ENCODE measurements at regions not wholly inside any gene's neighbourhood (a gene's known extent, or its start where the extent isn't known, plus 50 kb on each side); places are given as distances from the start of the nearest gene placed in this dataset.
"Not testable (repeated sequence)": the region's sequence is repeated elsewhere in the genome, so short reads cannot be mapped to it uniquely, and the experiment has no call there.

DNA sequence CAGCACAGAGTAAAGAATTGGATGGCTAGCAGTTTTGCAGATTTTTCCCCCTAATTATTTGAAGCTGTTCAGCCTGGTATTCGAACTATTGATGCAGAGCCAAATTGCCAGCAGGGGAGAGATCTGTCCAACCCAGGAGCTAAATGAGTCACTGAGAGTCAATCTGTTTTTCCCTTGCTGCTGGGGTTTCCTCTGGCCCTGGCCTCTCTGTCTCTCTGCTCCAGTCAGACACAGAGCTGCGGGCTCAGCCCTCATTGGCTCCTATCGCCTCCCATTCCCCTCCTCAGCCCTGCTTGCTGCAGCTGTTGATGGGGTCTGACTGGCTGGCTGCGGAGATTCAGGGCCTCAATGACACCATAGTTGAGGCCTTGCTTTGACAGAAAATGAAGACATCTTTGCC, 284.9 kb upstream of the NOTCH2NLA start:
- not testable (repeated sequence) for DNase-seq (ENCODE audit: low read depth in 2 of 2, low spot score in 1 of 2)

DNA sequence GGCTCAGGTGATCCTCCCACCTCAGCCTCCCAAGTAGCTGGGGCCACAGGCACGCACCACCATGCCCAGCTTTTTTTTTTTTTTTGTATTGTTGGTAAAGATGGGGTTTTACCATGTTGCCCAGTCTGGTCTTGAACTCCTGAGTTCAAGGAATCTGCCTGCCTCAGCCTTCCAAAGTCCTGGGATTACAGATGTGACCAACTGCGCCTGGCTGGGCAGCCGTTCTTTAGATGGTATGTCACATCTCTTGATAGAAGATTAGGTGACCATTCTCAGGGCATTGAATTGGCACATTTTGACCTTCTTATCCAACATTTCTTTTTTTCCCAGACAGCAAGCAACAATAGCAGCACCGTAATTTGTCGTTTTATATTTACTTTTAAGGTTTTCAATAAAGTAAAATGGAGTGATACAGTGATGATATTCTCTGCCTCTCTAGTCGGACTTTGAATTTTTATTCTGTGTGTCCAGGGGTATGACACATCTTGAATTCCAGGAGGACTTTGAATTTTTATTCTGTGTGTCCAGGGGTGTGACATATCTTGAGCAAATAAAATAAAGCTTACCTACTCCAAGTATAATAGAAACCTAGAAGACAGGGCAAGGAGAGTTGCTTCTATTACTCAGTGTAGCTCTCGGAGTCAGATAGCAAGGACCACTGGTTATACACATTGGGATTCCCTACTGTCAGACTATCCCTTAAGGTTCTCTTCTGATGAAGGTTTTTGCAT, 282.4 kb upstream of the NOTCH2NLA start:
- DNase-seq (ENCODE audit: low read depth in 2 of 2, low spot score in 1 of 2), result not testable (repeated sequence)

DNA sequence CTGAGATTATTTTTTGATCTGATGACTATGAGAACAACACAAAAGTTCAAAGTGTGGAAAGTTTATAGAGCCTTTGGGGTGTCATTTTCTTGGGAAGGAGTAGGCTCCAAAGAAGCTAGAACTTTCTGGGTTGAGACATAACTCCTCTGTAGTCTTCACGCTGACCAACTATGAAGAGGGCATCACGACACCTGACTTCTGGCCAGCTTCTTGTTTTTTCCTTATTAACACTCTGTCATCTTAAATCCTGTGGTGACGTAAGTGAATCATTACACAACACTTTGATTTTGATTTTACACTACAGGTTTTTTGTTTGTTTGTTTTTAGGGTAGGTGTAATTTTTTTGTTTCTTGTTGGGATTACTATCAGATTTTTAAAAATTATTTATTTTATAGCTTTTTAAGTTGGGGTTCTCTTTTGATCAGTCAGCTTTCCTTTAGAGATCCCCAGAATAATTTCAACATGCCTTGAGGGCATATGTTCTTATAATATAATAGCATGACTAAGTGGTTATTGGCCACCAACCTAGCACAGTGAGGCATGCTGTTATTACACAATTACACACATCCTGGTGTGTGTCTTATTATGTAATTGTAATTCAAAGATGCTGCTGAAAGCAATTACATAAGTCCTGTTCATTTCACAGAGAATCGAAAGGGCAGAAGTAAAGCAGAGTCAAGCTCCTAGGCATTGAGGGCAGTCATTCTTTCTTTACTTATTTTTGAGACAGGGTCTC, 281.6 kb upstream of the NOTCH2NLA start:
- not testable (repeated sequence) for DNase-seq (ENCODE audit: low read depth in 2 of 2, low spot score in 1 of 2)

DNA sequence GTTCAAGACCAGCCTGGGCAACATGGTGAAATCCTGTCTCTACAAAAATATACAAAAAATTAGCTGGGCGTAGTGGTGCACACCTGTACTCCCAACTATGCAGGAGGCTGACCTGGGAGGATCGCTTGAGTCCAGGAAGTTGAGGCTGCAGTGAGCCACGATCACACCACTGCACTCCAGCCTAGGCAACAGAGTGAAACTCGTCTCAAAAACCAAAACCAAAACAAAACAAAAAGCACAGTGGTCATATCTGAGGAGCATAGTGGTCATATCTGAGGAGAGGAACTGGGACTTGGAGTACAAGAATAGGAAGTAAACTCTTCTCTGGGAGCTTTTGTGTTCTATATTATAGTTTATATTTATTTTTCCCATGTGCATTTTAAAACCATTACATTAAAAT, 275.3 kb upstream of the NOTCH2NLA start:
- not testable (repeated sequence) for DNase-seq (ENCODE audit: low read depth in 2 of 2, low spot score in 1 of 2)

DNA sequence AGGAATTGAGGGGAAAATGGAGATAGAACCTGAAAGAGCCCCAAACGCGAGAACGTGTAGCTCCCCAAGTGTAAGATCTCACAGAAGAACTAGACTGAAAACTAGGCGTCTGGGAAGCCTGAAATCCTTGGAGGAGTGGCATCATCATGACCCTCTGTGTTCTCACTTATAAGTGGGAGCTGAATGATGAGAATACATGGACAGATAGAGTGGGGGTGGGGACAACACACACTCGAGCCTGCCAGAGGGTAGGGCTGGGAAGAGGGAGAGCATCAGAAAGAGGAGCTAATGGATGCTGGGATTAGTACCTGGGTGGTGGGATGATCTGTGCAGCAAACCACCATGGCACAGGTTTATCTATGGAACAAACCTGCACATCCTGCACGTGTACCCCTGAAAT, 258.7 kb upstream of the NOTCH2NLA start:
- not testable (repeated sequence) for DNase-seq (ENCODE audit: low read depth in 2 of 2, low spot score in 1 of 2)

DNA sequence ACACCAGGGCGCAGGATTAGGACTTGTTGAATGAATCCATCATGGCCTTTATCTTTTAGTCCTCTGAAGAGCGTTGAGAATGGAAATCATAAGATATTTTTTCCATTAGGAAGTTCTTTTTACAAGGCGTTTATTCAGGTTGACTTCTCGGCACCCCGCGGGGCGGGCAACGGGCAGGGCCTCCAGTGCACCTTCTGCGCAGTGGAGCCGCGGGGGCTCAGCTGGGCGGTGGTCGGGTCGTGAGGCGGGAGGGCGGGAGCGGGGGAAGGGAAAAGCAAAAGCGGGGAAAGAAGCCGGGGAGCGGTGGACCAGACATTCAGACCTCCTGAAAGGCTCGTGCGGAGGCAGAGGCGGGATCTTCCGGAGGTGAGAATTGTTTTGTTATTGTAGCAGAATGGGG, 258.3 kb upstream of the NOTCH2NLA start:
- not testable (repeated sequence) for DNase-seq (ENCODE audit: low read depth in 2 of 2, low spot score in 1 of 2)

DNA sequence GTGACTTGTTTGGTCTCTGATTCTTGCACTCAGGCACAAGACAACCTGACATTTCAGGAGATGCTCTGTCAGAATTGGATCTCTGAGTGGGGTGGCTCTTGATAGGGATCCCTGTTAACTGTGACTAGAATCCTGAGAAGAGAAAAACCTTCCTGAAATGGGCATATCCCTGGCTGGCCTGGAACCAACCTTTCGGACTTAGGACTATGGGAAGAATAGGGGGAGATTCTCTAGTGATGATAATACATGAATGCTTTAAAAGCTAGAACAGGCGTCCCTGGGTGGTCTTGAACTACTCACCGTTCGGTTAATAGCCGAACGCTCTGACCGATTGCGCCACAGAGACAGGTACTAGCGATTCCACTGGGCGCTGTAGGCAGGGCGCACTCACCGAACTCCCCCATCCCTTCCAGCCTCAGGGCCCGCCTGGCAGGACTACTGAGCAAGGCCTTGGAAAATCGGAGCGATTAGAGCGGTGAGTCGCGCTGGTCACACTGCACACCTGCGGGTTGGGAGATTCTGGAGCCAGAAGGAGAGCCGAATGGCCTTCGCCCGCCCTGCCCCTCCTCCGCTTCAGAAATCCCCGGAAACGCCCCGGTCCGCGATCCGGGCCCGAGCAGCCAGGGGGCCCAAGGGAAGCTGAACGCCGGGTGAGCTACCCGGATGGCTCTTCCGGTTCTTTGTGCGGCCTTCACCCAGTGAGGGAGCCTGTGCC, 257.6 kb upstream of the NOTCH2NLA start:
- DNase-seq (ENCODE audit: low read depth in 2 of 2, low spot score in 1 of 2), result not testable (repeated sequence)

DNA sequence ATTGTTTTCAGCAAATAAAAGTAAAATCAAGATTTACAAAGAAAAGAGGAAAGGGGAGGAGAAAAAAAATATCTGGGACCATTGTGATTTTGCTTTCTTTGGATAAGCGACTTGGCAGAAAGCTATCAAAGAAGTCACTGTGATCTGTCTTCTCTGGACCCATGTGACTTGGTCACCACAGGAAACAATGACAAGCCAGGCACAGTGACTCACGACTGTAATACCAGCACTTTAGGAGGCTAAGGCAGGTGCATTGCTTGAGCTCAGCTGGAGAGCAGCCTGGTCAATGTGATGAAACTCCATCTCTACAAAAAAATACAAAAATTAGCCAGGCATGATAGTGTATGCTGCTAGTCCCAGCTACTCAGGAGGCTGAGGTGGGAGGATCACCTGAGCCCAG, 255.4 kb upstream of the NOTCH2NLA start:
- DNase-seq (ENCODE audit: low read depth in 2 of 2, low spot score in 1 of 2), result not testable (repeated sequence)

DNA sequence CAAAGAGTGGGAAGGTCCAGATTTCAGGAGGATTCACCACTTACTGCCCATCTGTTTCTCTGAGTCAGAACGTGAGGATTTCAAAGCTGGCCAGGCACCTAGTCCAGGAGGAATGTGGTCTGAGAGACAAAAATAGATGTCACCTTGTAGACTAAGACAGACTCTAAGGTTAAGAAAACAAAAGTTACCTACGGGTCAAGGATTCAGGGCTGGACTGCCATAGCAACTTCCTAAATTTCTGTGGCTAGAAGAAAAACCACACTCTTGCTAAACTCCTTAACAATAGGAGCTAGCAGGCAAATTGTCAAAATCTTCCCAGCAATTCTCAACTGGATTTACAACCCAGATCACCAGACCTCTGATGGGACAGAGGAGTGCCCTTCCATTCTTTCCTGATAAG, 250.4 kb upstream of the NOTCH2NLA start:
- not testable (repeated sequence) for DNase-seq (ENCODE audit: low read depth in 2 of 2, low spot score in 1 of 2)

DNA sequence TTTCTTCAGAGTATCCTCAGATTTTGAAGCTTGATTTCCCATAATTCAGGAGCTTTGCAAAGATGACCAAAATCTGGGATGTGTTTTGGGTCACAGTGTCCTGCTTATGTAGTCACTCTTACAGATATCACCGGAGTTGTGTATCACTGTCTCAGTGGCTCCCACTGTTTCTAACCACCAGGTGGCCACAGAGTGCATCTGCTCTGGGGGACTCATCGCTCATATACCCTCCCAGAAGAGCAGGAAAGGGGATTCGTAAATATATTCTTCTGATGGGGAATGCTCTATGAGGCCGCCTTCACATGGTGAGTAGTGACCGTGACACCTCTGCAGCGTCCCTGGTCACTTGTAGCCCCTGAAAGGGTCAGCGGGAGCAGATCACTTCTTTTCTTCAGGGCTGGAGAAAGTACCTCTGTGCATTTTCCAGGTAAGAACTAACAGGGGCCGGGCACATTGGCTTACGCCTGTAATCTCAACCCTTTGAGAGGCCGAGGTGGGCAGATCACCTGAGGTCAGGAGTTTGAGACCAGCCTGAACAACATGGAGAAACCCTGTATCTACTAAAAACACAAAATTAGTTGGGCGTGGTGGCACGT, 249.4 kb upstream of the NOTCH2NLA start:
- not testable (repeated sequence) for DNase-seq (ENCODE audit: low read depth in 2 of 2, low spot score in 1 of 2)

DNA sequence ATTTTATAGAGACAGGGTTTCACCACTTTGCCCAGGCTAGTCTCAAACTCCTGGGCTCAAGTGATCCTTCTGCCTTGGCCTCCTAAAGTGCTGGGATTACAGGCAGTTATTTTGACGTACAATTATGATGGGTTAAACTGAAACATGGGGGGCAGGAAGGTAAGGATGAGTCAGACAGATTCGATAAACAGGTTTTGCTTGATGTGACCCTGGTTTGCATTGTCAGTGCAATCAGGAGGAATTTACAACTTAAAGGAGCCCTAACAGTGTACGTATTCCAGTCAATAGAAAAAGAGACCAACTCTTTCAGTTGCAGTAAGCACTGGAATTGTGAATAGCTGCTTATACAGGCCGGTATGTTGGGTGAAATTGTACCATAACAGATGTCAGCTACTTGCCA, 246.3 kb upstream of the NOTCH2NLA start:
- DNase-seq (ENCODE audit: low read depth in 2 of 2, low spot score in 1 of 2), result not testable (repeated sequence)

DNA sequence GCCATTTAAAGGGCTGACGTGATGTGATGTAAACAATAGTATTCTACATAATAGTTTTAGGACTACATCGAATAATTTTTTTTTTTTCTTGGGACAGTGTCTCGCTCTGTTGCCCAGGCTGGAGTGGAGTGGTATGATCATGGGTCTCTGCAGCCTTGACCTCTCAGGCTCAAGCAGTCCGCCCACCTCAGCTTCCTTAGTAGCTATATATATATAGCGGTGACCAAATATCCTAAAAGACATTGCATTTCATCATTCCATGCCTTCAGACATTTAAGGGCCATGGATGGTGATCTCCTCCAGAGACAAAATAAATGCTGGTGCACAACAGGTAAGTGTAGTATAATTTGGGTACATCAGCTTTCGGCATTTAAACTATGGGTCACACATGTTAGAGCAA, 245.4 kb upstream of the NOTCH2NLA start:
- not testable (repeated sequence) for DNase-seq (ENCODE audit: low read depth in 2 of 2, low spot score in 1 of 2)

DNA sequence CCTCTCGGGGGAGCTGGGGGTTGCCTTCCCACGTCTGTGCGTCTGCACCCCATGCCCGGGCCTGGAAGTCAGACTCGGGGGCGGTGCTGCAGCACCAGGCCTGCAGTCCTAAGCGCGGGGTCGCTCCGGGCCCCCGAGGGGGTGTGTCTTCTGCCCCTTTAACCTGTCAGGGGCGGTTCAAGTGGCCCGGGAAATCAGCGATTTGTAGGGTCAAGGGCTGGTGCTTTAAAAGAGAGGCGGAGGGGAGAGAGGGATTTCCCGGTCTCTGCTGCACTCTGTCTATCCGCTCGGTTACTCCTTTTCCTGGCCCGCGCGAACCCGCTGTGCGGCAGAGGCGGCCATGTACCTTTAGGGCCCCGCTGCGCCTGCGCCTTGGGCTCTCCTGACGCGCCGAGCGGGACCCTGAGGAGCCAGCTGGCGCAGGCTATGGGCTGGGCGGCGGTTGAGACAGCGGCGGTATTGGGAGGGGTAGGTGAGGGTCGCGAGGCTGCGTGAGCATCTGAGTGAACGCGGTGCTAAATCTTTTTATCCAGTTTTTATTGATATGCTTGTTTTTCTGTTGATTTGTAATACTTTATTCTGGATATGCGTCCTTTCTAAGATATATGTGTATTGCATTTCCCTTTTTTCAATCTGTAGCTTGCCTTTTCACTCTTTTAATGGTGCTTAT, 243.5 kb upstream of the NOTCH2NLA start:
- peak; percentile 46 to 60 for DNase-seq (ENCODE audit: low read depth in 2 of 2, low spot score in 1 of 2)

DNA sequence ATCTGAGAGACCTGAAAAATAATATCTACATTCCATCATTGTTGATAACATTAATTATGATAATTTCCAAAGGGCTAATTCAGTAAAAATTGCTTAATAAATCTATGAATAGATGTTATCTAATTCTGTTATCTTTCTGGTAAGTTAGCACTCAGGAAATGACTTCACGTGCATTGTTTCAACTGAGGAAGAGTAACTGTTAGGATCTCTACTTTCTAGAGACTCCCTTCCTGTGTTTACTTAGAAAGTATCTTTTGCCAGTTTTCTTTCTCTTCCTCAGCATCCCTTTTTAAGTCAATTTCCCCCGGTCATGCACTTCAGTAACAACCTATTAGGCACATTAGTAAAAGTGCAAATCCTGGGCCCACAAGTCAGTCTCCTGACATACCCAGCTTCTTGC, 231.1 kb upstream of the NOTCH2NLA start:
- not testable (repeated sequence) for DNase-seq (ENCODE audit: low read depth in 2 of 2, low spot score in 1 of 2)

DNA sequence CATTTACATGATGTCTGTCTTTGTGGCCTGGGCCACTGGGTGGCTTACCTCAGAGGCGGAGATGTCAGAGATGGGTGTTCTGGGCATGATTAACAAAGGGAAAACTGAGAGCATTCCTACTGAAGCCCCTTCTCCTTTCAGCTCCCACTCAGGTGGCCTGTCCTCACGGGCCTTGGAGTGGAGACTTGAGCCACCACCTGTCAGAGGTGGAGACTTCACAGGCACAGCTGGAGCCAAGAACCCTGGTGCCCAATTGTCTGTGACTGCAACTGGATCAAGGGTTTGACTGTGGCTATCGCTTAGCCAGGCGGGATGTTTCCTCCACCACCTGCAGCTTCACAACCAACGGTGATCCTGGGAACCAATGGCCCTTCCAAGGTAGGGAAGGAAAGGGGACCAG, 230.5 kb upstream of the NOTCH2NLA start:
- DNase-seq (ENCODE audit: low read depth in 2 of 2, low spot score in 1 of 2), result not testable (repeated sequence)

DNA sequence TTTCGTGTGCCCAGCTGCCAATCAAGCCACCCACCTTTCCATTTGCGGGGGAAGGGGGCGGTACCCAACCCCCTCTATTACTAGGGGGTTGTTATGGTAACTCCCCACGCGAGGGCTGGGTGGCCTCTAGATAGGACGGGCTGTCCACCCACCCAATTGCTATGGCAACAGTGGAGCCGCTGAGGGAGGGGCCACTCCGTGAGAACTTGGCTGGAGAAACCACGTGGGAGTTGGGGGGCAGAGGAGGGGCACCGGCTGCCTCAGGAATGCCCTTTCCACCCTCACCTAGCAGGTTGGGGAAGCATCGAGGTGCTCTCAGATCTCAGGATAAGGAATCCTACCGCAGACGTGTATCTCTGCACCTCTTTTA, 220.0 kb upstream of the NOTCH2NLA start:
- DNase-seq (ENCODE audit: low read depth in 2 of 2, low spot score in 1 of 2), result not testable (repeated sequence)

DNA sequence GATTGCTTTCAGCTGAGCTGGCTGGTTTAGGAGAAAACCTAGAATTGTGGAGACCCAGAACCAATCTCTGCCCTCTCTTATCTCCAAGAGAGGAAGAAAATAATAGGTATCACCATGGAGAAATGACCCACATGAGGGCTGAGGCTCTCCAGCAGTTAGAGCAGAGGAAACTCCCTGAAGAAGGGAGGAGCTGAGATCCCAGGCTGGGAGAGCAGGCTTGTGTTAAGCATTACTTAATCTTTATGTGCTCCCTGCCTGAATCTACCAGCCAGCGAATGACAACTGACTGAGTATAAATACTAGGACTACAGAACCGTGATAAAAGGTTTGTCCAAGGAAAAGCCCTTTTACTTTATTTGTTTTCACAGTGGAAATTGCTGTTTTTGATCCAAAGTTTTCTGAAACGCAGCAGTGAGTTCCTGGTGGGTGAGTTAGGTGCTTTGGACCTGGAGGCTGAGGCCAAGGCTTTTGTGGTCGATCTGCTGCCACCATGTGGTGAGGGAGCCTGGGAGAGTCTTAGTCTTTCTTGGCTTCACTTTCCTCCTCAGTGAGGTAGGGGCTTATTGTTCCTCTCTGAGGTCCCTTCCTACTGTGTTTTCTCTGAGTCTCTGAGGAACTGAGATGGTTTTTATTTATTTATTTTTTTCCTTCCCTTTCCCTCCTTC, 219.5 kb upstream of the NOTCH2NLA start:
- peak; percentile 26 to 49 for DNase-seq (ENCODE audit: low read depth in 2 of 2, low spot score in 1 of 2)

DNA sequence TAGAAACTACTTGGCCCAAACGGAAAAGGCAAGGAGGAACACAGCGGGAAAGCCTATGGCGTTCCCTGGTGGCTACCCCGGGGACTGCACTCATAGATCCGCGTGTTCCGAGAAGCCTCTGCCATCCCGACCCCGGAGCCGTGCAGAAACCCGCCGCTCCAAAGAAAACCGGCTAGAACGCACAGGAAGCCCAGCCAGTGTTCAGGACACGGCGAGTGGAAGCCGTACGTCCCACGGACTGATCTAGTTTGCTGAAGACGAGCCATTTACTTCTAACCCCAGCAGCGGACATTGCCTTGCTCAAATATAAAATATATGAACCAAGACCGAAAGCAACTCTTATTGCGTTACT, 215.0 kb upstream of the NOTCH2NLA start:
- DNase-seq (ENCODE audit: low read depth in 2 of 2, low spot score in 1 of 2), result peak in 1 of 2 donors; percentile 1

DNA sequence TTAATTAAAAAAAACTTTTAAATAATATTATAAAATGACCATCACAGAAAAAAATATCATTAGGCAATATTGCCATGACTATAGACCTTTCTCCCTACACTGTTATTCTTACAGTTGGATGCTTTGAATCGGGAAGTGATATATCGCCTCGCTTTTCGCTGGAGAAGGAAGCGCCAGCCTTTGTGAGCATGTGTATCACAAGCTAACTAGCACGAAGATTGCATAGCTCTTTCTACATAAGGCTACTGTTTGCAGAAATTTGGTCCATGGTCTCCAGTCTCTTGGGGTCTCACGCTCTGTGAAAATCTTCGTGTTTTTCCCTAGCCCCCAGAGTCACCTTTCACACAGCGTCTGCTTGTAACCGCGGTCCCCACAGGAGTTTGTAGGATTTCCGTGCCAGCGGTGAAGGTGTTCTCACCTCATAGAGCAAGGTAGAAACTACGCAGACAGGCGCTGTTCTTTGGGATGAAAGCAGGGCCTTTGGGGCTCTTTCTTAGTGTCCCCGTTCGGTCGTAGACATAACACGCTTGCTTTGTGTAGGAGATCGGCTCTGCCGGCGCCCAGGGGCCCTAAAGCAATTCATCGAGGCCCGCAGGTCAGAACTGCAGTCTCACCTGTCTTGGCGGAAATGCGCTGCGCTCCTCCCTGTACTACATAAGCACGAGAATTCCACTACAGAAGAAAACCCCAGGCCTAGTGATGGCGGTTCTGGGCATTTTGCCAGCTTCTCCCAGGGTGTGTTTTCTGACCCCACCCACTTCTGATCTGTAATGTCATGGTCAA, 214.5 kb upstream of the NOTCH2NLA start:
- not testable (repeated sequence) for DNase-seq (ENCODE audit: low read depth in 2 of 2, low spot score in 1 of 2)

DNA sequence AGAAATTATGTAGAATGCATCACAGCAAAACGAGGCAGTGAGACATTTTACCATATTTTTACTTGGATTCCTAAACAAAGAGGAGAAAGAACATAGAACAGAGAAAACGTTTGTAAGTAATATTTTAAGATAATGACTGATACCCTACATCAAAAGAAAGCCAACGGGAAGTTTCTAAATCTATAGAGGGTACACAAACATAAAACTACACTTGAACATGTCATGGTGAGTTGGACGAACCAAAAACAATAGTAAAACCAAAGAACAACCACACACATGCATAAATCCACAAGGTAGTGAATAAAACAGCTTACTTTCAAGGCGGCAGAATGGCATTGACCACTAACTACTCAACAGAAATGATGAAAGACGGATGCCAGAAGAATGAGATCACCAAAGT, 209.7 kb upstream of the NOTCH2NLA start:
- DNase-seq (ENCODE audit: low read depth in 2 of 2, low spot score in 1 of 2), result not testable (repeated sequence)
